K562 (cell line): ENCODE measurements at regions not wholly inside any gene's neighbourhood (a gene's known extent, or its start where the extent isn't known, plus 50 kb on each side); places are given as distances from the start of the nearest gene placed in this dataset.

ENCODE experiments used
- CBX5 ChIP-seq: IDR thresholded peaks from 2 replicates; pipeline ENCODE4 v1.6.1; 2014; ENCODE audit warnings: low read depth, borderline replicate concordance
- CSDE1 ChIP-seq, 2 experiments: fragments of 450-650 bp; IDR thresholded peaks; 2 replicates each; pipeline ENCODE4 v1.6.1; 2016; ENCODE audit warnings: mild to moderate bottlenecking in 1 of 2
- EGR1 ChIP-seq: fragments of 450-650 bp; conservative IDR thresholded peaks from 2 replicates; pipeline ENCODE4 v1.6.1; 2017; ENCODE audit warnings: mild to moderate bottlenecking
- HDAC1 ChIP-seq, 2 experiments: fragments of 450-650 bp; IDR thresholded peaks; 2 replicates each; pipeline ENCODE4 v1.6.1; 2016 to 2017; ENCODE audit warnings: inconsistent platforms in 1 of 2, mild to moderate bottlenecking in 1 of 2, moderate library complexity in 1 of 2
- HDGF ChIP-seq: fragments of 450-650 bp; IDR thresholded peaks from 2 replicates; pipeline ENCODE4 v1.6.1; 2016
- HMGN3 ChIP-seq: IDR thresholded peaks from 2 replicates; pipeline ENCODE4 v1.6.1; 2011; ENCODE audit warnings: borderline replicate concordance, low read depth, mild to moderate bottlenecking, mixed read lengths, low read length; ENCODE audit not compliant: insufficient read length; ENCODE audit errors: extremely low read depth
- L3MBTL2 ChIP-seq: fragments of 450-650 bp; IDR thresholded peaks from 2 replicates; pipeline ENCODE4 v1.6.1; 2016; ENCODE audit warnings: mild to moderate bottlenecking, moderate library complexity
- MGA ChIP-seq: fragments of 450-650 bp; IDR thresholded peaks from 2 replicates; pipeline ENCODE4 v1.6.1; 2016; ENCODE audit warnings: mild to moderate bottlenecking, moderate library complexity
- RBM14 ChIP-seq: fragments of 200-400 bp; formaldehyde crosslinking; IDR thresholded peaks from 2 replicates; pipeline ENCODE4 v1.6.1; 2018; ENCODE audit warnings: low read depth, mild to moderate bottlenecking, low read length, moderate library complexity, borderline replicate concordance; ENCODE audit not compliant: insufficient read depth

GRCh38 chr7:106536079-106536478, 124.9 kb downstream of the CCDC71L start (continued):
- no peak for TF ChIP-seq HDAC1 (IDR thresholded peaks at IDR 0.05)
- TF ChIP-seq RBM14, result no peak
- no peak for TF ChIP-seq HDGF
- peak; percentile 35; the same call in 1 of the 2 replicates for TF ChIP-seq L3MBTL2
- peak; percentile 83 for TF ChIP-seq MGA
- no peak for TF ChIP-seq HMGN3
- no peak for TF ChIP-seq CSDE1 (IDR thresholded peaks at IDR 0.05)
- TF ChIP-seq CBX5, result no peak
- no peak for TF ChIP-seq EGR1
